ENCODE measurements at regions not wholly inside any gene's neighbourhood (a gene's known extent, or its start where the extent isn't known, plus 50 kb on each side); places are given as distances from the start of the nearest gene placed in this dataset.

- no peak for TF ChIP-seq CTCF (IDR thresholded peaks at IDR 0.05)
- ATAC-seq (ENCODE audit: low FRiP score) (no peak), DNase-seq (ENCODE audit: low spot score) (no peak)
These were observed 1063.4 kb downstream of the PLA2G4A start for GRCh38 chr1:187891993-187892682.

GRCh38 chr1:187892683-187893039 lies 1063.9 kb downstream of the PLA2G4A start:
- DNase-seq (ENCODE audit: low spot score), result no peak
- TF ChIP-seq CTCF (IDR thresholded peaks at IDR 0.05), result no peak
- no peak for ATAC-seq (ENCODE audit: low FRiP score)

GRCh38 chr1:187893471-187893870 lies 1064.7 kb downstream of the PLA2G4A start:
- no peak for DNase-seq (ENCODE audit: low spot score)
- no peak for TF ChIP-seq CTCF (IDR thresholded peaks at IDR 0.05)
- no peak for ATAC-seq (ENCODE audit: low FRiP score)

GRCh38 chr1:187894349-187894748 lies 1065.6 kb downstream of the PLA2G4A start:
- ATAC-seq (ENCODE audit: low FRiP score), result no peak
- no peak for DNase-seq (ENCODE audit: low spot score)
- TF ChIP-seq CTCF (IDR thresholded peaks at IDR 0.05), result no peak

- DNase-seq (ENCODE audit: low spot score) (no peak), ATAC-seq (ENCODE audit: low FRiP score) (no peak)
- no peak for TF ChIP-seq CTCF (IDR thresholded peaks at IDR 0.05)
These were observed 1074.5 kb downstream of the PLA2G4A start for GRCh38 chr1:187903223-187903622.

GRCh38 chr1:187909382-187909781 lies 1080.6 kb downstream of the PLA2G4A start:
- no peak for TF ChIP-seq CTCF (IDR thresholded peaks at IDR 0.05)
- DNase-seq (ENCODE audit: low spot score) (no peak), ATAC-seq (ENCODE audit: low FRiP score) (no peak)

GRCh38 chr1:187911820-187912219 lies 1083.1 kb downstream of the PLA2G4A start:
- TF ChIP-seq CTCF (IDR thresholded peaks at IDR 0.05), result no peak
- DNase-seq (ENCODE audit: low spot score) (no peak), ATAC-seq (ENCODE audit: low FRiP score) (no peak)

All from omental fat pad (tissue), 3 donors.